Upper lobe of left lung (tissue), 6 donors: ENCODE measurements at regions not wholly inside any gene's neighbourhood (a gene's known extent, or its start where the extent isn't known, plus 50 kb on each side); places are given as distances from the start of the nearest gene placed in this dataset.

Experiments
- ATAC-seq, 2 donors: fragments of 200-7000 bp; cut with Tn5 transposase; one replicate each; pipeline ENCODE4 v1.9.1; 2022; ENCODE audit warnings: mild to moderate bottlenecking in 2 of 2, moderate library complexity in 2 of 2; ENCODE audit not compliant: low FRiP score in 2 of 2
- DNase-seq, 2 donors: peaks; one replicate each; pipeline ENCODE4 v3.0.0-alpha.2; 2019 to 2020
- H3K27ac ChIP-seq, 4 donors: fragments of 200-600 bp; sonication (generic); one replicate each; pipeline ENCODE4 v1.5.1; 2016 to 2019
- H3K27me3 ChIP-seq, 4 donors: fragments of 200-600 bp; sonication (generic); one replicate each; pipeline ENCODE4 v1.5.1; 2017 to 2019
- H3K36me3 ChIP-seq, 4 donors: fragments of 200-600 bp; sonication (generic); one replicate each; pipeline ENCODE4 v1.5.1; 2016 to 2019
- H3K4me1 ChIP-seq, 4 donors: fragments of 200-600 bp; sonication (generic); one replicate each; pipeline ENCODE4 v1.5.1; 2018 to 2019
- H3K4me3 ChIP-seq, 4 donors: fragments of 200-600 bp; sonication (generic); one replicate each; pipeline ENCODE4 v1.5.1; 2017 to 2019; ENCODE audit warnings: mild to moderate bottlenecking in 2 of 4, moderate library complexity in 1 of 4
- H3K9me3 ChIP-seq, 4 donors: fragments of 200-600 bp; sonication (generic); one replicate each; pipeline ENCODE4 v1.5.1; 2018 to 2019
- CTCF ChIP-seq, 6 experiments: fragments of 450-650 bp in 4 of 6; fragments of 200-600 bp in 2 of 6; sonication (generic) in 2 of 6; IDR thresholded peaks; one replicate each; pipeline ENCODE4 v1.5.1; 2016 to 2019; ENCODE audit warnings: antibody characterized with exemption in 6 of 6
- EP300 ChIP-seq, 4 donors: sonication (generic); formaldehyde crosslinking; IDR thresholded peaks; one replicate each; pipeline ENCODE4 v1.5.1; 2017; ENCODE audit warnings: antibody characterized with exemption in 4 of 4, control low read depth in 2 of 4
- POLR2A ChIP-seq, 4 donors: fragments of 450-650 bp; IDR thresholded peaks; one replicate each; pipeline ENCODE4 v1.5.1; 2016 to 2017; ENCODE audit warnings: antibody characterized with exemption in 4 of 4, mild to moderate bottlenecking in 2 of 4
- POLR2AphosphoS5 ChIP-seq, 2 donors: sonication (generic); formaldehyde crosslinking; IDR thresholded peaks; one replicate each; pipeline ENCODE4 v1.5.1; 2017; ENCODE audit warnings: antibody characterized with exemption in 2 of 2
- WGBS, 2 donors: methylation state at CpG; one replicate each; pipeline ENCODE4 v1.1.5; 2017 to 2018; 5-methylcytosine and 5-hydroxymethylcytosine counted together
- donor health status: DM: no; HTN: no; CAD: no; lungs with moderate emphysema.
- donor health status: DM: no; HTN: yes; CAD: no; lungs with severe emphysema.

GRCh38 chr7:92930404-92930803, 94.0 kb upstream of the CDK6 start:
- 67 to 84% methylated on average over 1 of the region's 1 CpG for WGBS, 2 donors
- H3K4me1 ChIP-seq = no peaks in the 10 kb centered on the region
- no peak for TF ChIP-seq CTCF (IDR thresholded peaks at IDR 0.05)
- no peak for ATAC-seq
- H3K9me3 ChIP-seq = peaks cover 0 to 3% (median 0%) of the 10 kb centered on the region in 4 donors
- no peaks in the 10 kb centered on the region for H3K27me3 ChIP-seq
- no peak overlapping the region for H3K4me3 ChIP-seq
- H3K27ac ChIP-seq = no peak overlapping the region
- no peaks in the 10 kb centered on the region for H3K36me3 ChIP-seq
- no peak for DNase-seq

- TF ChIP-seq CTCF (IDR thresholded peaks at IDR 0.05) = no peak
- no peak for TF ChIP-seq EP300 (IDR thresholded peaks at IDR 0.05)
- TF ChIP-seq POLR2AphosphoS5 (IDR thresholded peaks at IDR 0.05) = no peak
- TF ChIP-seq POLR2A (IDR thresholded peaks at IDR 0.05) = no peak
- no peaks in the 10 kb centered on the region for H3K36me3 ChIP-seq
- no peak overlapping the region for H3K4me3 ChIP-seq
- H3K9me3 ChIP-seq = peaks cover 0 to 3% (median 0%) of the 10 kb centered on the region in 4 donors
- no peaks in the 10 kb centered on the region for H3K4me1 ChIP-seq
- DNase-seq (no peak), ATAC-seq (no peak)
- no peaks in the 10 kb centered on the region for H3K27me3 ChIP-seq
- 88 to 100% methylated on average over 2 to 8 of the region's 8 CpGs for WGBS, 2 donors
- no peak overlapping the region for H3K27ac ChIP-seq
These were observed 90.3 kb upstream of the CDK6 start for GRCh38 chr7:92926697-92927044.

GRCh38 chr7:92925876-92926696, 89.7 kb upstream of the CDK6 start:
- no peak for TF ChIP-seq CTCF (IDR thresholded peaks at IDR 0.05)
- TF ChIP-seq EP300 (IDR thresholded peaks at IDR 0.05) = no peak
- TF ChIP-seq POLR2A (IDR thresholded peaks at IDR 0.05) = no peak
- no peak for TF ChIP-seq POLR2AphosphoS5 (IDR thresholded peaks at IDR 0.05)
- WGBS, 2 donors = 29 to 53% methylated on average over 8 to 9 of the region's 9 CpGs
- no peak for DNase-seq
- no peaks in the 10 kb centered on the region for H3K36me3 ChIP-seq
- no peaks in the 10 kb centered on the region for H3K4me1 ChIP-seq
- H3K27me3 ChIP-seq = no peaks in the 10 kb centered on the region
- H3K4me3 ChIP-seq = no peak overlapping the region
- H3K9me3 ChIP-seq = peaks cover 0 to 3% (median 0%) of the 10 kb centered on the region in 4 donors
- no peak for ATAC-seq
- H3K27ac ChIP-seq = no peak overlapping the region

- Histone ChIP-seq H3K36me3 (no peaks in the 10 kb centered on the region), H3K4me3 (no peak overlapping the region), H3K9me3 (no peaks in the 10 kb centered on the region), H3K27me3 (no peaks in the 10 kb centered on the region), H3K4me1 (no peaks in the 10 kb centered on the region), H3K27ac (no peak overlapping the region)
- 89 to 95% methylated on average over 6 to 15 of the region's 15 CpGs for WGBS, 2 donors
- no peak for TF ChIP-seq POLR2A (IDR thresholded peaks at IDR 0.05)
- no peak for TF ChIP-seq POLR2AphosphoS5 (IDR thresholded peaks at IDR 0.05)
- no peak for TF ChIP-seq EP300 (IDR thresholded peaks at IDR 0.05)
- TF ChIP-seq CTCF (IDR thresholded peaks at IDR 0.05) = no peak
- DNase-seq (no peak), ATAC-seq (no peak)
These were observed 88.4 kb upstream of the CDK6 start for GRCh38 chr7:92924800-92925199.

- ATAC-seq (no peak), DNase-seq (no peak)
- H3K36me3 ChIP-seq = no peaks in the 10 kb centered on the region
- no peaks in the 10 kb centered on the region for H3K27me3 ChIP-seq
- TF ChIP-seq EP300 (IDR thresholded peaks at IDR 0.05) (no peak), CTCF (IDR thresholded peaks at IDR 0.05) (no peak), POLR2AphosphoS5 (IDR thresholded peaks at IDR 0.05) (no peak), POLR2A (IDR thresholded peaks at IDR 0.05) (no peak)
- H3K4me1 ChIP-seq = peaks cover 0 to 4% (median 0%) of the 10 kb centered on the region in 4 donors
- no peak overlapping the region for H3K27ac ChIP-seq
- no peak overlapping the region for H3K4me3 ChIP-seq
- H3K9me3 ChIP-seq = no peaks in the 10 kb centered on the region
These were observed 80.9 kb upstream of the CDK6 start for GRCh38 chr7:92917230-92917629.
